GM12874 (cell line): ENCODE measurements at regions not wholly inside any gene's neighbourhood (a gene's known extent, or its start where the extent isn't known, plus 50 kb on each side); places are given as distances from the start of the nearest gene placed in this dataset.

ENCODE experiments used
- TF ChIP-seq, protein P1 (sequence below): IDR thresholded peaks from 2 replicates; pipeline ENCODE4 v1.5.1; 2011; ENCODE audit warnings: low read depth, mild to moderate bottlenecking, control low read depth, low read length, moderate library complexity; ENCODE audit not compliant: insufficient read depth

- TF ChIP-seq, protein P1, sequence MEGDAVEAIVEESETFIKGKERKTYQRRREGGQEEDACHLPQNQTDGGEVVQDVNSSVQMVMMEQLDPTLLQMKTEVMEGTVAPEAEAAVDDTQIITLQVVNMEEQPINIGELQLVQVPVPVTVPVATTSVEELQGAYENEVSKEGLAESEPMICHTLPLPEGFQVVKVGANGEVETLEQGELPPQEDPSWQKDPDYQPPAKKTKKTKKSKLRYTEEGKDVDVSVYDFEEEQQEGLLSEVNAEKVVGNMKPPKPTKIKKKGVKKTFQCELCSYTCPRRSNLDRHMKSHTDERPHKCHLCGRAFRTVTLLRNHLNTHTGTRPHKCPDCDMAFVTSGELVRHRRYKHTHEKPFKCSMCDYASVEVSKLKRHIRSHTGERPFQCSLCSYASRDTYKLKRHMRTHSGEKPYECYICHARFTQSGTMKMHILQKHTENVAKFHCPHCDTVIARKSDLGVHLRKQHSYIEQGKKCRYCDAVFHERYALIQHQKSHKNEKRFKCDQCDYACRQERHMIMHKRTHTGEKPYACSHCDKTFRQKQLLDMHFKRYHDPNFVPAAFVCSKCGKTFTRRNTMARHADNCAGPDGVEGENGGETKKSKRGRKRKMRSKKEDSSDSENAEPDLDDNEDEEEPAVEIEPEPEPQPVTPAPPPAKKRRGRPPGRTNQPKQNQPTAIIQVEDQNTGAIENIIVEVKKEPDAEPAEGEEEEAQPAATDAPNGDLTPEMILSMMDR, result no peak
These were observed 156.8 kb upstream of the GPR26 start for GRCh38 chr10:123509338-123509737.

GRCh38 chr10:123512901-123513775 is 153.0 kb upstream of the GPR26 start:
- TF ChIP-seq, protein P1, result no peak

GRCh38 chr10:123513870-123514269 is 152.3 kb upstream of the GPR26 start:
- TF ChIP-seq, protein P1, result no peak

DNA sequence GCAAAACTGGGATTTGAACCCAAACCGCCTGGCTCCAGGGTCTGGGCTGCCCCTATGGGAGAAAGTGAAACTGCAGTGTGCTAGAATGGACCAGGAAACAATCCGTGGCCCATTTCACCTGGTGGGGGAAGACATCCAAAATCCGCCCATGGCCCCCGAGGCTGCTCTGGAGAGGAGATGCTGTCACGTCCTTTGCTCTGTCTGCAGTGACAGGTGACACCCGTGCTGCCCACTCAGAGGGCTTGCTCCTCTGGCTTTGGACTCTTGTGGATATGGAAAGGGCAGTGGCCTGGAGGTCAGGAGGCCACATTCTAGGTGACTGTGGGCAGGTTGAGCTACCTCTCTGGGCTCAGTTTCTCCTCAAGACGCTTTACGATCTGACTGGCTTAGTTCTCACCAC is 151.2 kb upstream of the GPR26 start:
- TF ChIP-seq, protein P1, result no peak

- TF ChIP-seq, protein P1, result no peak
These were observed 150.5 kb upstream of the GPR26 start for GRCh38 chr10:123515661-123516060.

DNA sequence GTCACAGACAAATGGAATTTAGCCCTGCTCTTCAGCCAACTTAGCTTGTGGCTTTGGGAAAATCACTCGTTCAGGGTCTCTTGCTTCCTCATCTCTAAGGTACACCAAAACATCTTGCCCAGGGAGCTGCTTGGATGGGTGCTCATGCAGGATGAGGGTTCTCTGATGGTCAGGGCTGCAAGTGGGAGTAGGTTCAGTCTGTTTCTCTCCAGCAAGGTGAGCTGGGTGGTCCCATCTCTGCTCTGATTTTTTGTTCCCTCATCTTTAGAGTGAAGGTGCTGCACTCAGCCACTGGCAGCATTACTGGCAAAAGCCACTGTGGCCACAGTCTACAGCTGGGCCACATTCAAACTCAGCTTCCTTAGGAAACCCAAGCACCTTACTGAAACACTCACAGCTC is 149.9 kb upstream of the GPR26 start:
- TF ChIP-seq, protein P1, result no peak

DNA sequence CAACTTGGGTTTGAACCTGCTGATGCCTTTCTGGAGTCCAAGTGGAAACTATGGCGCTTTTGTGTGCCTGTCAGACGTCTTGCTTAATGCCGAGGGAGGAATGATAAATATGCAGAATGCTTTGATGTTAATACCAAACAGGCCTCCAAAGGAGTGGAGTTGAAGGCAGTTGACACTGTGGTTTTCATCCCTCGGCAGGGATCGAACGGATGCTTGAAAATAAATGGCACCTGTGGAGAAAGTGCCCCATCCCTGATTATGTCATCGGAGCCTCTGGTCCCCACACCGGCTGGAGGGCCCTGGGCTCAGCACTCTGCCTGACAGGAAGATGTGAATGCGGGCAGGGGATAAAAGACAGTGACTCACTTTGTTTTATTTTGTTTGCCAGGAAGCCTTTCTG is 148.7 kb upstream of the GPR26 start:
- TF ChIP-seq, protein P1, result no peak
